ENCODE measurements at regions not wholly inside any gene's neighbourhood (a gene's known extent, or its start where the extent isn't known, plus 50 kb on each side); places are given as distances from the start of the nearest gene placed in this dataset.
"Not testable (repeated sequence)": the region's sequence is repeated elsewhere in the genome, so short reads cannot be mapped to it uniquely, and the experiment has no call there.

DNA sequence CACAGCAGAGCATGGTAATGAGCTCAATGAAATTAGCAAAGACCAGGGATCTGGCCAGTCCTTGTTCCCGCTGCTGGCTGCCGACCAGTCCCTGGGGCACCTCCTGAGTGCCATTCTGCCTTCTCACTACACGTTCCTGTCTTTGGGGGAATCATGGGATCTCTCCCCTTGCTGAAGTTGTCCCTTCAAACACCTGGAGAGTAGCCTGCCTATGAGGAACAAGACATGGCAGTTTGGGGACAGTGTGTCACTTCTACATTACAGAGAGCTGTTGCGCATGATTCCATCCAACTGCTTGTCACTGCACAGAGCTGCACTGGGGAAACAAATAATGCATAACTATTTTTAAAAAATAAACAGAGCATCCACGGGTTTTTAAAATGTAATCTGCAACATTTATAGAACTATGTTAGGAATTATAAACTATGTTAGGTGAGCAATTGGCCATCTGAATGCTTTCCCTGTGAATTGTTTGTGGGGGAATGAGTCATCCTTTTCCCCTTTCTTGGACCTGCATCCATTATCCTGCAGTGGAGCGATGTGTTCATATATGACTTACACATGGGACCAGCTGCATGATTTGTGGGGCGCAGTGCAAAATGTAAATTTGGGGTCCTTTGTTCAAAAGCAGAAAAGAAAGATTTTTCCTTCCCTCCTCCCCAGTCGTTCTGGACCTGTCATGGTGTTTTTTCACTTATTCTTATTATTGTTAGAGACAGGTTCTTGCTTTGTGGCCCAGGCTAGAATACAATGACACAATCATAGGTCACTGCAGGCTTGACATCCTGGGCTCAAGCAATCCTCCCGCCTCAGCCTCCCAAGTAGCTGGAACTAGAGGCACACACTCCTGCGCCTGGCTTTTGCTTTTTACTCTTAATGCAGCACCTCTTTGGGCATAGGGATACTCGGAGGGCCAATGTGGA, 115.0 kb upstream of the TBL1X start:
- DNase-seq, result peak; percentile 73

DNA sequence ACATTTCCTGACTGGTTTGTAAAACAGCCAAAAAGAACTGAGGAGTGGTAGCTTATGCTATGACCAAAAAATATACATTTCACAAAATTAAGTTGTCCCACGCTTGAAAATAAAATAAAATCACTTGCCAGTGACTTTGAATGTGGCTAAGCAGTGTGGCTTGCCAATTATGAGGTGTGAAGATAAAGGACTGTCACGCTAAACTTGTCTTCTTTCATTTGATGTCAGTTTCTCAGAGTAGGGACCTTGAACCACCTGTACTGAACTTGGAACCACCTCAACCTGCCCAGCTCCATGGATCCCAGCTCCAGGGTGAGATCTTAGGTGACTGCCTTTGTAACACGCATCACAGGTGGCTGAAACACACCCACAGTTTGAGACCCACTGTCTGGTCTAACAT, 113.7 kb upstream of the TBL1X start:
- DNase-seq, result no peak

DNA sequence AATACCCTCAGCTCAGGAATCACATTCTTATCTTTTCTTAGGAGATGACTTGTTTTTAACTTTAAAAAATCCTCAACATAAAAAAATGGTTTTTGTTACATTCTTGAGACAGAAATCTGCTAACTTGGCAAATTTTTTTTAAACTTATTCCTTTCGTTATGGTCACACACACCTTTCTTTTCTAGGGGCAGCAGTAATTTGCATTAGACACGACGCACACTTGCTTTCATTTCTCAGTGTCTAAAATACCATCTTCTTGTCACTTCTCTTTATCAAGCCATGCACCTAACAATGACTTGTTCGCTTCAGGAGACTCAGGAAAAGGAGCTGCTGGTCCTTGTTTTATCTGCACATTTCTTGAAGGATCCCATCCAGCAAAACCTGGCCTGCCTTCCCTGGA, 112.6 kb upstream of the TBL1X start:
- DNase-seq, result no peak

DNA sequence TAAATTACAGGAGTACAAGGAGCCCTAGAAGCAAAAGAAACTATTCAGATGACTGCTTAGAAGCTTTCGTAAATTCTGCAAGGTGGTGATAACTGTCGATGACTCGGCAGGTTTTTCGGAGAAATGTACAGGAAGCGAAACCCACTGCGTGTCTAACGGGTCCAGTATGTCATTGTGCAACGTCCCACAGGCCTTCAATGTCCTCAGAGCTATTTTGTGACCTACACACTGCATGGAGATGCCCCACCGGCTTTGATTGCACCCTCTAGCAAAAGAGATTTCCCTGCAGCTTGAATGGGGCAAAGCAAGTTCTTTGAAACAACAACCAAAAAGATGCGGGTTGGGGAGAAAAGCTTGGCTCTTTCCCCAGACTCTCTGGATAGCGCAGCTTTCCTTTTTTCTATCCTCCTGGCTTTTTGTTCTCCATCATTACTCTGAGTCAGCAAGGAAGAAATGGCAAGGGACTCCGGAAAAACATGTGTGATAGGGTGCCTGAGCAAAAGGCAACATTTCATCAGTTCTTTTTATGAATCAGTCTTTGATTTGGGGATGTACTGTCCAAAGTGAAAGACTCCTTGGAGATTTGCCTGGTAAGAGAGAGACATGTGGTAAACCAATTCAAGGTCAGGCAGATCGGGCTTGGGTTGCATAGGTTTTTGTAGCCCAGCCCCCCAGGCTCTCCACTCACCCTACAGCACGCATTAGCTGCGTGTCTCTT, 112.0 kb upstream of the TBL1X start:
- peak; percentile 86 for DNase-seq

DNA sequence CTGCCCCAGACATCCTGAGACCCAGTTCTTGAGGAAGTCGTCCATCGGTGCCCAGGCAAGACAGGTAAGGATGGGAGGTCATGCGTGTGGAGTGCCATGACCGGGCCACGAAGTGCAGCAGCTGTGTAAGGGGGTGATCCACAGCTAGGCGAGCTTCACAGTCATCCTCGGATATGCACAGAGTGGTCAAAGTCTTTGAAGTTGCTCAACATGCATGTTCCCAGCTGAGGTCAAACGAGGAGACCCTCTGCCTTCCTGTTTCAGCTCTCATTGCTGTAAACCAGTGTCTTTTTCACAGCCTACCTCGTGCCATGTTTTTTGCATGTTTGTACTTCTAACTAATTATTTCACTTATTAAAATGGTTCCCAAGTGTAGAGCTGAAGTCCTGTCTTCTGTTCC, 109.9 kb upstream of the TBL1X start:
- no peak for DNase-seq

DNA sequence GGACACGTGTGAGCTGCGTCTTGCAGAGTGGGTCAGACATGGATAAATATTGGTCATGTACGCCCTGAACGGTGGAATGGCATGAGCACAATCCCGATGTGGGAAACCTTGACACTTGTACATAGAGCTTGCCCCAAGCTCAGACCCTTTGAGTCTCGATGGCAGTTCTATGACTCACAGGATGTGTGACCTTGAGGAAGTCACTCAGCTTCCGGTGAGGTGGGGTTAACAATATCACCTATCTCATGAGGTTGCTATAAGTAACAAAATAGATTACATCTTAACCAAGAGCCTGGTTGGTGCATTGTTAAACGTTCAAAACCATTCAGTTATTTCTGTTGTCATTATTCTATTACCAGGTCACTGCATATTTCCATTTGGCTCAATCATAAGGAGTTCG, 109.1 kb upstream of the TBL1X start:
- no peak for DNase-seq

DNA sequence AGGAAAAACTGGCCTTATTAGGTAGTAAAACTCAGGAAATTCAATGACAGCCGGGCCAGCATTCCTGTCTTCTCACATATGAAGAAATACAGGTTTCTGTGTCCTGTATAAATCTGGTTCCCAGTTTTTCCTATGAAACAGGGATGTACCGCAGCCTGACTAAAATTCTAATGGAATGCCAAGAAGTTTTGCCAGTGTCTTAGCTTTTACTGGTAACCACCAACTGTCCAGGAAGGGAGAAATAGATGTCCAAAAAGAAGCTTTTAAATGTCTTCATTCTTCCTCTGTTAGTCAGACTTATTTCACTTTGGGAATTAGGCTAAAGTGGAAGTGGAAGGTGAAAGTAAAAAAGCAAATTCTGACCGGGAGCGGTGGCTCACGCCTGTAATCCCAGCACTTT, 108.0 kb upstream of the TBL1X start:
- no peak for DNase-seq

DNA sequence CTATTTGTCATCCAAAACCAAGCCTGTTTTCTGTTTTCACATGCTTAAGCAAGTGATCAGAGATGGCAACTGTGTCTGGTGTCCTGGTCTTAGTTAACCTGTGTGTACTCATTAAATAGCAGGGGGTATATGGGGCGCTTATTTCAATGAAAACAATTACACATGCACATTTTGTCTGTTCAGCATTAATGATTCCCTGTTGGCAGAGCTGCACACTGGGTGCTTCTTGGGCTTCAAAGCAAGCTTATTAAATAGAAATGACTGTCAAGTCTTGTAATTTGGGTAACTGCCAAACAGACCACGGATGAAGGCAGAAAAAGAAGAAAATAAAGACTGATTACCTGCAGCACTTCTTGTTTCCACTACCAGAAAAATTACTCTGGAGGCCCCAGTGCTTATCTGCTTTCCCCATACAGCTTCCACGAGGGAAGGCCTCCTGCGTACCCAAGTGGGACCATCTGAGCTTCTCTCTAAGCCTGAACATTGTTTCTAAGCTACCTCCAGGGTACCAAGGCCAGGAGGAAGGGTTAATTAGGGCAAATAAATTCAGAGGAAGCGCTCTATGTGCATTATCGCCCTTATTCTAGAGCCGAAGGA, 107.2 kb upstream of the TBL1X start:
- DNase-seq, result no peak

DNA sequence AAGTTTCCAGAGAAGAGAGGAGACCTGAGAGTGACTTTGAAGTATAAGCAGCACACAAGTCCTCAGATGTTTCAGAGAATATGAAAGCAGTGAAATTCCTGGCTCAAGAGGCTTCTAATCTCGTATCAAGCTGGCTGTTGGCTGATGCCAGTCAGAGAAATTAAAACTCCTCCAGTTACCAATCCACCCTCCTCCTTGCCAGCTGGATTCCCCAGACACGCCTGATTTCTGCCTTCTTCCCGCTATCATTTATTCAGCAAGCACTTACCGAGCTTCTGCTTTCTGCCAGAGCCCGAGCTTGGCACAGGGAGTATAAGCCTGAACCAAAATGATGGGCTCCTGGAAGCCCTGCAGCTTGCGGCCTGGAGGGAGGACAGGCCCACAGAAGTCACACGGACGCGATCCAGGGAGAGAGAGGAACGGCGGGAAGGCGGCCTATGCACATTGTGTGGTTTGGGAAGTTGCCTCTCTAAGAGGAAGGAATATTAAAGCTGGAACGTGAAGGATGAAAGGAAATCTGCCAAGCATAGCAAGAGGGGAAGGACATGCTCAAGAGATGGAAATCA, 102.4 kb upstream of the TBL1X start:
- DNase-seq, result no peak

DNA sequence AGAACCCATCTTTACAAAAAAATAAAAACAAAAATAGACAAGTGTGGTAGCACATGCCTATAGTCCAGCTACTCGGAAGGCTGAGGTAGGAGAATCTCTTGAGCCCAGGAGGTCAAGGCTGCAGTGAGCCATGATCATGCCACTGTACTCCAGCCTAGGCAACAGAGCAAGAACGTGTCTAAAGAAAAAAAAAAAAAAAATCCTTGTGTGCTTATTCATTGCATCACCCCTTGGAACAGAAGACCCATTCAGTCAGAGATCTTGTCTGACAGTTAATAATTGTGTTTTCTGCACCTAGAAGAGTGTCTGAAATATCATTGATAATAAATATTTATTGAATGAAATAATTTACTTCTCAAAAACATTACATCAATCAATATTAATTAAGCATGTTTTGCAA, 97.4 kb upstream of the TBL1X start:
- DNase-seq, result no peak

DNA sequence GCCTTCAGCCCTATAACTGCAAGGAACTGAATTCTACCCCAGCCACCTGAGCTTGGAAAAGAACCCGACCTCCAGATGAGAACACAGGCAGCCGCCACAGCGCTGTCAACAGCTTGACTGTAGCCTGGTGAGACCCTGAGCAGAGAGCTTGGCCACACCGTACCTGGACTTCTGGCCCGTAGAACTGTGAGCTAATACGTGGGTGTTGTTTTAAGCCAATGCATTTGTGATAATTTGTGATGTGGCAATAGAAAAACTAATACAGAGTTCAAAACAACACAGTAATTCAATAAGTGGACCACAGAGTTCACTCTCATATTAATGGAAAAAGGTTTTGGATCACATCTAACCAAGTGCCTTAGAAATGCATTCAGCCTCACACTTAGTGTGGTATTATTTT, 96.6 kb upstream of the TBL1X start:
- DNase-seq, result no peak

DNA sequence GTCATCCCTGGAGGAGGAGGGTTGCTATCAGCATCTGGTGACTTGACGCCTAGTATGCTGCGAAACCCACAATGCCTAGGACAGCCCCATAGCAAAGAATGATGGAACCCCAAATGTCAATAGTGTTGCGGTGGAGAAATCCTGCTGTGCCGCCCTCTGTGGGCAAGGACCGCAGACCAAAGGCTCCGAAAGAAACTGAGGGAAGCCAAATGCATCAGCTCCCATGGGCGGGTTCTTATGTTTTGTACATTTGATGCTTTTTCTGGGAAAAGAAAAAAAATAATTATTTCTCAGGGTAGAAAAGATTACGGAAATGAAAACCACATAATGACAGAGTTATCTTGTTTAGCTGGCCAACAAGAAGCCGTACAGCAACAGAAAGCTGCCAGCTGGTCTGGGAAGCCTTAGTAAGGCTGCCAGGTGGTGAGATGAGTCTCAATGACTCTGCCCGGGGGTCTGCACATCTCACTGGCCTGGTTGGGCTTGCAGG, 95.0 kb upstream of the TBL1X start:
- no peak for DNase-seq

DNA sequence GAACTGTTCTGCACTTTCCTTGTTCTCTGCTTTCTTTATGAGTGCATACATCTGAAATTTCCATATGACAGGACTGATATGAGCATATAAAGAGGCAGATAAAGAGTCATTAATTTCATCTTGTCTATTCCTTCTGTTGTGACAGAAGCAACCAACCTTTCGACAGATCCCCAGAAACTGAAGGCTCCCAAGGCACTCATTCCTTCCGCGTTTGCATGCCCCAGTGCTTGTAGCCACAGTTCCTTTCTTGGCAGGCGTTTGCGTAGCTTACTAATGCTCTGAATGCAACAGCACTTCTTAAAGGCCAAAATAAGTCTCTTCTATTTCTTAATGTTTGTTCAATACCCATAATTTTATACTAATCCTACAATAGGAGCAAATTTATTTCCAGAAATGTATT, 94.0 kb upstream of the TBL1X start:
- no peak for DNase-seq

DNA sequence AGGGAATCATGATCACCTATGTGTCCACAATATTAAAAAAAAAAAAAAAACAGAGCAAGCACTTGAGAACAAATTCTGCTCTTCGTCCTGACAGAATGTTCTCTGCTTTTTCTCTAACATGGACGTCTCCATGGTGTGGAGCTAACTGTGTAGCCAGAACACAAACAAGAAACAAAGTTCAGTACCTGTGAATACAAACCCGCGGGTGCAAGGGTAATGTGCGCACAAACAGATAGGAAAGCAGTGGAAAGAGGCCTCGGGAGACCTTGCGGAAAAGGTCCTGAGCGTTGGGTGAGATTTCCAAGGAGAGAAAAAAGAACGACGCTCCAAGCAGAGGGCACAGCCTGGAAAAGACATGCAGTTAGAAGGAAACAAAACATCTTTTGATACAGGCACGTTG, 92.0 kb upstream of the TBL1X start:
- DNase-seq, result no peak

DNA sequence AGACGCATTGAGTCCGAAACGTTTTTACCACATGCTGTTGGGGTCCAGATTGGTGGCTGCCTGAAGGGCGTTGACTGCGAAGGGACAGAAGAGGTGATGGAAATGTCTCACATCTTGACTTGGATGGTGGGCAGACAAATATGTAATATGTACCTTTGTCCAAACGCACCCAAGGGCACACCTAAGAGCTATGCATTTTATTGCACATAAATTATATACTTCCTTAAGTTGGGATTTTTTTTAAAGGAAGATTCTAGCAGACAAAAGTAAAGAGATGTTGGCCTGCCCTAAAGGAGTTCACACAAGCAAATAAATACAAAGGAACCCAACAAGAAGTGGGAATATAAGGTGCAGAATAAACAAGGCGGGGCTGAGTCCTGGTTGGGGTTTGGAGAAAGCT, 91.1 kb upstream of the TBL1X start:
- DNase-seq, result no peak

DNA sequence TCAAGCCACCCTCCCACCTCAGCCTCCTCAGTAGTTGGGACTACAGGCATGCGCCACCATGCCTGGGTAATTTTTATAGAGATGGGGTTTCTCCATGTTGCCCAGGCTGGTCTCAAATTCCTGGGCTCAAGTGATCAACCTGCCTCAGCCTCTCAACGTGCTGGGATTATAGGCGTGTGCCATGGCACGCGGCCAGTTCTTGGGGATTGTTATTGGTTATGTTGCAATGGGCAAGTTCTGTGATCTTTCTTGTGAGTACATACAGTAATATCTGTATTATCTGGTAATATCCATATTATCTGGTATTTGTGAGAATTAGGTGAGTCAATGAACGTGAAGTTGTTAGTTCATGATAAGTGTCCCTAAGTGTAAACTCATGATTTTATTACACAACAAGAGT, 90.3 kb upstream of the TBL1X start:
- no peak for DNase-seq

DNA sequence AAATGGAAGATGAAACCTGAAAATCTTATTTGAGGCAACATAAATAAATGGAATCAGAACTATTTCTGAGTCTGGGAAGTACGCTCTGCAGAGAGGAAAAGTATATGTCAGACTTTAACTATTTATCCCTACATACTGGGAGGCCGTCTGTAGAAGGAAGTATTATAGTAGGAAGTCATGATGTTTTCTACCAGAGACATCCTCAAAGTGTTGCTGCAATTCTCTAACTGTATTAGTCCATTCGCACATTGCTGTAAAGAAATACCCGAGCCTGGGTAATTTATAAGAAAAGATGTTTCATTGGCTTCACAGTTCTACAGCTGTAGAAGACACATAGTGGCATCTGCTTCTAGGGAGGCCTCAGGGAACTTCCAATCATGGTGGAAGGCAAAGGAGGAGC, 88.7 kb upstream of the TBL1X start:
- DNase-seq, result no peak

DNA sequence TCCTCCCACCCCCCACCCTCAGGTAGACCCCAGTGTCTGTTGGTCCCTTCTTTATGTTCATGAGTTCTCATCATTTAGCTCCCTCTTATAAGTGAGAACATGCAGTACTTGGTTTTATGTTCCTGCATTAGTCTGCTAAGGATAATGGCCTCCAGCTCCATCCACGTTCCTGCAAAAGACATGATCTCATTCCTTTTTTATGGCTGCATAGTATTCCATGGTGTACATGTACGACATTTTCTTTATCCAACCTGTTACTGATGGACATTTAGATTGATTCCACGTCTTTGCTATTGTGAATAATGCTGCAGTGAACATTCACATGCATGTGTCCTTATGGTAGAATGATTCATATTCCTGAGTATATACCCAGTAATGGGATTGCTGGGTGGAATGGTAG, 87.6 kb upstream of the TBL1X start:
- not testable (repeated sequence) for DNase-seq

DNA sequence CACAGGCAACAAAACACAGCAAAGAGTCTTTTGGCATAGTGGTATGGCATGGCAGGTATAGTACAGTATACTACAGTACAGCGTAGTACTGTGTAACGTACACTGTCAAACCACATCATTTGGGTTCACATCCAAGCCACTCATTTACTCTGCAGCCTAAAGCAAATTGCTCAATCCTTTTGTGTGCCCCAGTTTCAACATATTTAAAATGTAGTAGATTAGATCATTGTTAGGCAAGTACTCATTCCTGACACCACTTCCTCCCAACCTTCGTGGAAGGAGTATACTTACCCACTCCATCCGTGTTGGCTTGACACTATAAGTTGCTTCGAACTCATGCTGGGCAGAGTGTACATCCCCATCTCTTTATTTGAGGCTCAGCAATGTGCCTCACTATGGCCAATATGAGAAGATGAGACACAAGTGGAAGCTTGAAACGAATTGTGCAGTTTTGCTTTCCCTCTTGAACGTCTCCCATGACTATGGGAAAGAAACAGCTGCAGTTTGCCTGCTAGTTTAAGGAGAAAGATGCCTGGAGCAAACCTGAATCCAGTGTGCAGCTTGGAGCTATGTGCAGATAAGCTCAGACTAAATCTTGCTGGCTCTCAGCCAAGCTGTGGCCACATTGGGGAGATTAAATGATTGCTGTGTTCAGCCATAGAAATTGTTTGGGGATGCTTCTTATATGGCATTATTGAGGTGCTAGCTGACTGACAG, 85.7 kb upstream of the TBL1X start:
- DNase-seq, result peak; percentile 22

DNA sequence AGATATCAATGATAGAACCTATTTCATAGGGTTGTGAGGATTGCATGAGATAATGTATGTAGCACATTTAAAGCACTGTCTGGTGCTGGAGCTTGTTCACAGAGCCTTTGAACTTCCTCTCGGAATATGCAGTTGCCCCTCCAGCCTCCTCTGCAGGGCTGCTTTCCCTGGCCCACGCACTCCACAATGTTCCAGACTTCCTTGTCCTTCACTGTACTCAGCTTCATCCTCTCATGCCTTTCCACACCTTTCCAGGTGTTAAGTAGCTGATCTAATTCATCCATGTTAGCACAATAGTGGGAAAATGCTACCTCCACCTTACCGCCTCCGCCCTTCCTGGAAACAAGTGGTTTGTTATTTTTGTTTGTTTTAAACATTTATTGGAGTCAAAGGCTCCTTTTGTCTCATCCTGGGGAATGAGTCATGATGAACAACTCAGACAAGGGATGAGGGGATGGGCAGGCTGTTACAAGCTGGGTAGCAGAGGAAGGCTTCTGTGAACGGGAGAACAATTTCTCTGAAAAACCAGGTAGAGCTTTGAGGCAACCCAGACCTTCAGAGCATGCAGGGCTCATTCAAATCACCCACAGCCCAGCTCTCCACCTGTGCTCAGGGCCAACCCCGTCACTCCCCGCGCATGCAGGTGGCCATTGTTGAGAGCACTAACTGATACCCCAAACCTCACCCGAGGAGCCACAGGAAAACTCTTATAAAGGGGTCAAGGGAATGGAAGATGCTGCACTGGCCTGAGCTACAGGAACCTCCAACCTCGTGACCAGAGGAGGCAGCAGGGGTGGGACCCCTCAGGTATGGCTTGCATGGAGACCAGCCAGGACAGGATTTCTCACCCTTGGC, 84.9 kb upstream of the TBL1X start:
- peak; percentile 41 for DNase-seq

DNA sequence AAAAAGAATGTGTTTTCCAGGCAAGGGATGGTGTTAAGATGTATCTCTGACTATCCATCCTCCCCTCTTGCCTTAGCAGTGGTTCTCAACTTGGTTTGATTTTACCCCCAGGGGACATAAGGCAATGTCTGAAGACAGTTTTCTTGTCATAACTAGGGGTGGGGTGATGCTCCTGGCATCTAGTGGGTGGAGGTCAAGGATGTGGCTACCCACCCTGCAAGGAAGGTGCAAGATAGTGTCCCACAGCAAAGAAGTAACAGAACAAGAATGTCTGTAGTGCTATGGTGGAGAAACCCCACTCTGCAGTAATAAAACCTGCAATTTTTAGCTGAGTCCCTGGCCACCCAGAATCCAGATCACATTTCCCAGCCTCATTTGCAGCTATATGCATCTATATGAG, 81.2 kb upstream of the TBL1X start:
- no peak for DNase-seq

DNA sequence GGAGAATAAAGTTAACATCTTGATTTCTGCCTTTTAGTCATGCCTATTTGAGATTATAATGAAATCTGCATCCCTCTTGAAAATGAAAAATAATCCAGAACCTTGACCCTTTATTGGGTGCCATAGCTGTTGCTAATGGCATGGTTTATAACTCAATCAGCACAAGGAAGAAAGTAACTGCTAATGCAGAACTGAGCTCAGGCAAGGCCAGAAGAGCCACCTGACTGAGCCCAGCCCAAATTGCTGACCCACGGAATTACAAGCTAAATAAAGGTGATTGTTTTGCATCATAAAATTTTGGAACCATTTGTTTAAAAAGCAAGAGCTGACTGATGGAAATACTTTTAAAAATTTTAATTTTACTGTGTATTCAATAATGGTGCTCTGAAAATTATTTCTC, 76.4 kb upstream of the TBL1X start:
- no peak for DNase-seq

Data from fibroblast of skin of right biceps (primary cell).